ENCODE measurements at regions not wholly inside any gene's neighbourhood (a gene's known extent, or its start where the extent isn't known, plus 50 kb on each side); places are given as distances from the start of the nearest gene placed in this dataset.

GRCh38 chr2:38125842-38126241 is 49.9 kb upstream of the CYP1B1 start:
- peaks cover 35% of the 10 kb centered on the region for H3K36me3 Mint-ChIP-seq
- ATAC-seq (no peak), DNase-seq (ENCODE audit: low spot score) (no peak)
- POLR2A ChIA-PET = no interaction called here
- no peak overlapping the region for H3K27ac Mint-ChIP-seq
- 0 out of 2 replicates have a peak, but pooled peaks cover 1% of the 10 kb centered on the region for H3K4me1 Mint-ChIP-seq
- H3K27me3 Mint-ChIP-seq (ENCODE audit: low read depth) = peaks cover 11% of the 10 kb centered on the region
- TF ChIP-seq ZNF232 (CRISPR knock-in tag; IDR thresholded peaks at IDR 0.05) = no peak
- TF ChIP-seq NR1H2 (CRISPR knock-in tag; IDR thresholded peaks at IDR 0.05) = no peak
- TF ChIP-seq ZNF512 (CRISPR knock-in tag; IDR thresholded peaks at IDR 0.05; ENCODE audit: borderline replicate concordance) = no peak
- no peak for TF ChIP-seq NFYB (CRISPR knock-in tag; conservative IDR thresholded peaks at IDR 0.05; ENCODE audit: low read depth)
- TF ChIP-seq CTCF (IDR thresholded peaks at IDR 0.05) = no peak
- TF ChIP-seq ATF1 (CRISPR knock-in tag; IDR thresholded peaks at IDR 0.05) = no peak
- TF ChIP-seq, protein P1, sequence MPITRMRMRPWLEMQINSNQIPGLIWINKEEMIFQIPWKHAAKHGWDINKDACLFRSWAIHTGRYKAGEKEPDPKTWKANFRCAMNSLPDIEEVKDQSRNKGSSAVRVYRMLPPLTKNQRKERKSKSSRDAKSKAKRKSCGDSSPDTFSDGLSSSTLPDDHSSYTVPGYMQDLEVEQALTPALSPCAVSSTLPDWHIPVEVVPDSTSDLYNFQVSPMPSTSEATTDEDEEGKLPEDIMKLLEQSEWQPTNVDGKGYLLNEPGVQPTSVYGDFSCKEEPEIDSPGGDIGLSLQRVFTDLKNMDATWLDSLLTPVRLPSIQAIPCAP (CRISPR knock-in tag; IDR thresholded peaks at IDR 0.05) = no peak
- no peak for TF ChIP-seq ZNF317 (CRISPR knock-in tag; IDR thresholded peaks at IDR 0.05; ENCODE audit: borderline replicate concordance, low read depth)
- TF ChIP-seq, protein P2, sequence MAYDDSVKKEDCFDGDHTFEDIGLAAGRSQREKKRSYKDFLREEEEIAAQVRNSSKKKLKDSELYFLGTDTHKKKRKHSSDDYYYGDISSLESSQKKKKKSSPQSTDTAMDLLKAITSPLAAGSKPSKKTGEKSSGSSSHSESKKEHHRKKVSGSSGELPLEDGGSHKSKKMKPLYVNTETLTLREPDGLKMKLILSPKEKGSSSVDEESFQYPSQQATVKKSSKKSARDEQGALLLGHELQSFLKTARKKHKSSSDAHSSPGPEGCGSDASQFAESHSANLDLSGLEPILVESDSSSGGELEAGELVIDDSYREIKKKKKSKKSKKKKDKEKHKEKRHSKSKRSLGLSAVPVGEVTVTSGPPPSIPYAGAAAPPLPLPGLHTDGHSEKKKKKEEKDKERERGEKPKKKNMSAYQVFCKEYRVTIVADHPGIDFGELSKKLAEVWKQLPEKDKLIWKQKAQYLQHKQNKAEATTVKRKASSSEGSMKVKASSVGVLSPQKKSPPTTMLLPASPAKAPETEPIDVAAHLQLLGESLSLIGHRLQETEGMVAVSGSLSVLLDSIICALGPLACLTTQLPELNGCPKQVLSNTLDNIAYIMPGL (CRISPR knock-in tag; IDR thresholded peaks at IDR 0.05) = no peak
- no peak for TF ChIP-seq JUN (CRISPR knock-in tag; IDR thresholded peaks at IDR 0.05)
- no peak for TF ChIP-seq TEAD1 (CRISPR knock-in tag; IDR thresholded peaks at IDR 0.05)
- TF ChIP-seq JAZF1 (CRISPR knock-in tag; IDR thresholded peaks at IDR 0.05) = no peak
- TF ChIP-seq, protein P3, sequence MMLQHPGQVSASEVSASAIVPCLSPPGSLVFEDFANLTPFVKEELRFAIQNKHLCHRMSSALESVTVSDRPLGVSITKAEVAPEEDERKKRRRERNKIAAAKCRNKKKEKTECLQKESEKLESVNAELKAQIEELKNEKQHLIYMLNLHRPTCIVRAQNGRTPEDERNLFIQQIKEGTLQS (CRISPR knock-in tag; conservative IDR thresholded peaks at IDR 0.05) = no peak
- no peak for TF ChIP-seq GRHL2 (CRISPR knock-in tag; IDR thresholded peaks at IDR 0.05; ENCODE audit: insufficient replicate concordance, severe bottlenecking)
- TF ChIP-seq ATF2 (CRISPR knock-in tag; IDR thresholded peaks at IDR 0.05; ENCODE audit: borderline replicate concordance, low read depth) = no peak
- TF ChIP-seq ETV6 (CRISPR knock-in tag; IDR thresholded peaks at IDR 0.05) = no peak
- TF ChIP-seq CREM (CRISPR knock-in tag; IDR thresholded peaks at IDR 0.05) = no peak
- H3K9me3 Mint-ChIP-seq = peaks cover 52% of the 10 kb centered on the region
- CTCF ChIA-PET = no interaction called here
- H3K4me3 Mint-ChIP-seq = no peak overlapping the region
